ENCODE measurements at regions not wholly inside any gene's neighbourhood (a gene's known extent, or its start where the extent isn't known, plus 50 kb on each side); places are given as distances from the start of the nearest gene placed in this dataset.

- H3K4me3 ChIP-seq (replicated peaks; ENCODE audit: insufficient read depth, low read length) = no peak overlapping the region
- no peak for TF ChIP-seq GABPA (IDR thresholded peaks at IDR 0.05; ENCODE audit: low read depth)
- TF ChIP-seq REST (IDR thresholded peaks at IDR 0.05; ENCODE audit: insufficient replicate concordance, low read depth) = no peak
- TF ChIP-seq POLR2AphosphoS5 (IDR thresholded peaks at IDR 0.05; ENCODE audit: low read depth) = no peak
- no peak for TF ChIP-seq SPI1 (IDR thresholded peaks at IDR 0.05; ENCODE audit: borderline replicate concordance, low read depth)
- TF ChIP-seq CTCF (IDR thresholded peaks at IDR 0.05; ENCODE audit: insufficient read depth, low read length) = no peak
- no peak overlapping the region for H3K27ac ChIP-seq (replicated peaks)
- no peaks in the 10 kb centered on the region for H3K27me3 ChIP-seq (ENCODE audit: insufficient read depth, poor library complexity, severe bottlenecking)
- DNase-seq (ENCODE audit: low read depth in 1 of 2, low spot score in 1 of 2) = no peak
These were observed 143.2 kb upstream of the TLE3 start for GRCh38 chr15:70240820-70241430.

- Histone ChIP-seq H3K27me3 (ENCODE audit: insufficient read depth, poor library complexity, severe bottlenecking) (no peaks in the 10 kb centered on the region), H3K27ac (replicated peaks) (no peak overlapping the region), H3K4me3 (replicated peaks; ENCODE audit: insufficient read depth, low read length) (no peak overlapping the region)
- no peak for DNase-seq (ENCODE audit: low read depth in 1 of 2, low spot score in 1 of 2)
- TF ChIP-seq REST (IDR thresholded peaks at IDR 0.05; ENCODE audit: insufficient replicate concordance, low read depth) = no peak
- no peak for TF ChIP-seq GABPA (IDR thresholded peaks at IDR 0.05; ENCODE audit: low read depth)
- no peak for TF ChIP-seq POLR2AphosphoS5 (IDR thresholded peaks at IDR 0.05; ENCODE audit: low read depth)
- no peak for TF ChIP-seq SPI1 (IDR thresholded peaks at IDR 0.05; ENCODE audit: borderline replicate concordance, low read depth)
- TF ChIP-seq CTCF (IDR thresholded peaks at IDR 0.05; ENCODE audit: insufficient read depth, low read length) = no peak
These were observed 142.4 kb upstream of the TLE3 start for GRCh38 chr15:70240082-70240481.

GRCh38 chr15:70238917-70239316, 141.2 kb upstream of the TLE3 start:
- Histone ChIP-seq H3K4me3 (replicated peaks; ENCODE audit: insufficient read depth, low read length) (no peak overlapping the region), H3K27me3 (ENCODE audit: insufficient read depth, poor library complexity, severe bottlenecking) (no peaks in the 10 kb centered on the region), H3K27ac (replicated peaks) (no peak overlapping the region)
- TF ChIP-seq CTCF (IDR thresholded peaks at IDR 0.05; ENCODE audit: insufficient read depth, low read length) = no peak
- TF ChIP-seq POLR2AphosphoS5 (IDR thresholded peaks at IDR 0.05; ENCODE audit: low read depth) = no peak
- TF ChIP-seq SPI1 (IDR thresholded peaks at IDR 0.05; ENCODE audit: borderline replicate concordance, low read depth) = no peak
- TF ChIP-seq REST (IDR thresholded peaks at IDR 0.05; ENCODE audit: insufficient replicate concordance, low read depth) = no peak
- TF ChIP-seq GABPA (IDR thresholded peaks at IDR 0.05; ENCODE audit: low read depth) = no peak
- no peak for DNase-seq (ENCODE audit: low read depth in 1 of 2, low spot score in 1 of 2)
